ENCODE measurements at regions not wholly inside any gene's neighbourhood (a gene's known extent, or its start where the extent isn't known, plus 50 kb on each side); places are given as distances from the start of the nearest gene placed in this dataset.
A peak's percentile ranks its signal among the peaks of the same experiment; 100 is the strongest.

DNA sequence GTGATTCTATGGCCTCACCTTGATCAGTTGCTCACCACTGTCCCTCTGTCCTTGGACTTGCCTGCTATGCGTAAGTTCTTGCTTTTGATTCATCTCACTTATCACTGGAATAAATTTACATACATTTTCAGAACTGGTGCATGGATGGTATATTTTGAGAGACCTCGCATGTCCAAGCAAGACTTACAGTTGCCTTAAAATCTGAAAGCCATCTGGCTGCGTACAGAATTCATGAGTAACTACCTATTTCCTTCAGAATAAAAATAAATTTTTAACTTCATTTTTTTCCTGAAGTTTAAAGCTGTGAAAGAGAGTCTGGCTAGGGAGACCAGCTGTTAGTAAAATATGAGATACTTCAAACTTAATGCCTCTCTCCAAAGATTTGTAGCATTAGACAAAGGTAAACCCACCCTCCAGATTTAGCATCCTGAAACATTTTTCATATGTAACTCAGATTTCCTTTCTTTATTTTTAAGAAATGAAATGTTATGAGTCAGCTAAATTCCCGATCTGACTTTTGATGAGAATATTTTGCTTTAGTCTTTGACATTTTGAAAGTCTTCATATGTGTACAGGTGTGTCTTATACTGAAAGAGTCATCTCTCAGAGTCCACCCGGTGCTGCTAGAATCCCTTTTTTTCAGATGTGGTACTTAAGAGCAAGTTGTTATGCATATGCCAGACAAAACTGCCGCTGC, 136.4 kb upstream of the CELF2 start:
- ChIA-PET POLR2A (no interaction called here), CTCF (no interaction called here)
- H3K9me3 ChIP-seq (ENCODE audit: control insufficient read depth, insufficient read depth, low read length), result no peaks in the 10 kb centered on the region; the same call in 1 of the 2 replicates
- DNase-seq (ENCODE audit: low read depth, low spot score), result no peak
- H3K27me3 ChIP-seq (ENCODE audit: control insufficient read depth, insufficient read depth, low read length), result no peaks in the 10 kb centered on the region
- TF ChIP-seq, protein P1, sequence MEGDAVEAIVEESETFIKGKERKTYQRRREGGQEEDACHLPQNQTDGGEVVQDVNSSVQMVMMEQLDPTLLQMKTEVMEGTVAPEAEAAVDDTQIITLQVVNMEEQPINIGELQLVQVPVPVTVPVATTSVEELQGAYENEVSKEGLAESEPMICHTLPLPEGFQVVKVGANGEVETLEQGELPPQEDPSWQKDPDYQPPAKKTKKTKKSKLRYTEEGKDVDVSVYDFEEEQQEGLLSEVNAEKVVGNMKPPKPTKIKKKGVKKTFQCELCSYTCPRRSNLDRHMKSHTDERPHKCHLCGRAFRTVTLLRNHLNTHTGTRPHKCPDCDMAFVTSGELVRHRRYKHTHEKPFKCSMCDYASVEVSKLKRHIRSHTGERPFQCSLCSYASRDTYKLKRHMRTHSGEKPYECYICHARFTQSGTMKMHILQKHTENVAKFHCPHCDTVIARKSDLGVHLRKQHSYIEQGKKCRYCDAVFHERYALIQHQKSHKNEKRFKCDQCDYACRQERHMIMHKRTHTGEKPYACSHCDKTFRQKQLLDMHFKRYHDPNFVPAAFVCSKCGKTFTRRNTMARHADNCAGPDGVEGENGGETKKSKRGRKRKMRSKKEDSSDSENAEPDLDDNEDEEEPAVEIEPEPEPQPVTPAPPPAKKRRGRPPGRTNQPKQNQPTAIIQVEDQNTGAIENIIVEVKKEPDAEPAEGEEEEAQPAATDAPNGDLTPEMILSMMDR (IDR thresholded peaks at IDR 0.05; ENCODE audit: low read depth, low read length), result no peak
- no peak overlapping the region for H3K4me3 ChIP-seq (ENCODE audit: low read depth, low read length)
- no peak overlapping the region for H3K27ac ChIP-seq (ENCODE audit: low read depth, low read length)

DNA sequence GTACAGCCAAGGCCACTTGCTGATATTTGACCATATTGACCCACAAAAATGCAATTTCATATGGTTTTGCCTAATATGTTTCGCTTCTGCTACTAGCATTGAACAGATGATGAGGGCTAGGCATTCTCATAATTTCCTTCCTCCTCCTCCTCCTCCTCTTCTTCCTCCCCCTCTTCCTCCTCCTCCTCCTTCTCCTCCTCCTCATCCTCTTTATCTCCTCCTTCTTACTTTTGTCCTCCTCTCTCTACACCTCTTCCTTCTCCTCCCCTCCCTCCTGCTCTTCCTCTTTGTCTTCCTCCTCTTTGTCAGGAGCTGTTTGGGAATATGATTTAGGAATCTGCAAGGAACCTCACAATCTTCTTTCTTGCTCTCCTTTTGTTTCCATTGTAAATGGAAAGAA, 133.9 kb upstream of the CELF2 start:
- Histone ChIP-seq H3K4me3 (ENCODE audit: low read depth, low read length) (no peak overlapping the region), H3K27me3 (ENCODE audit: control insufficient read depth, insufficient read depth, low read length) (no peaks in the 10 kb centered on the region), H3K27ac (ENCODE audit: low read depth, low read length) (no peak overlapping the region), H3K9me3 (ENCODE audit: control insufficient read depth, insufficient read depth, low read length) (no peaks in the 10 kb centered on the region; the same call in 1 of the 2 replicates)
- ChIA-PET CTCF (no interaction called here), POLR2A (no interaction called here)
- DNase-seq (ENCODE audit: low read depth, low spot score), result no peak
- TF ChIP-seq, protein P1 (IDR thresholded peaks at IDR 0.05; ENCODE audit: low read depth, low read length), result no peak

DNA sequence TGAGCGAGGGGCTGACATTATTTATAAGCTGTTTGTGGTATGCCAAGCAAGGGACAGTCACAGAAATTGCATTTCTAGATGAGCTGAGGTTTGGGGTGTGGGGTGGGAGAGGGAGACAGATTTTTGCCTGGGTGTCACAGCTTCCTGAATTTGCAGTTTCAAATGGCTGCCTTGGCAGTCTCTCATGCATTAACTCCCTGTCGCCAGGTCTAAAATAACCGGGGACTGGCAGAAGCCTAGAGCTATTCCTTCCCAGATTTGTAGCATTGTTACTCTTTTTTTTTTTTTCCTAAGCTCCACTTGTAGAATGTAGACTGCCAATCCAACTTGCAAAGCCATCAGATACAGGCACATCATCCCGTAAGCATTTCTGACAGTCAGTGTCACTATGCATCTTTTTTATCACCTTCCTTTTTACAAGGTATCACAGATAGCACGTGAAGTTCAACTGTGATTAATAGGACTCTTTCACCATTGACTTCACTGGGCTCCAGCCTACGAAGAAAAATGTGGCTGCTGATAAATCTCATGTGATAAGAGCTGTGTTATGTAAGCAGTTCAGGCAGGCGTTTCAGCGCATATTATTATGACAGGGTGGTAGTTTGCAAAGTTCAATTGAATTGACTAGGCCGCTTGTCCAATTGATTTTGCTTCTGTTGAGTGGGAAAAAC, 130.7 kb upstream of the CELF2 start:
- Histone ChIP-seq H3K27me3 (ENCODE audit: control insufficient read depth, insufficient read depth, low read length) (no peaks in the 10 kb centered on the region), H3K27ac (ENCODE audit: low read depth, low read length) (no peak overlapping the region), H3K9me3 (ENCODE audit: control insufficient read depth, insufficient read depth, low read length) (no peaks in the 10 kb centered on the region; the same call in 1 of the 2 replicates), H3K4me3 (ENCODE audit: low read depth, low read length) (no peak overlapping the region)
- CTCF ChIA-PET, result no interaction called here
- POLR2A ChIA-PET, result interaction anchor here (1.0 kb wide), 1 partner anchor 82 kb away, joined by 3 read pairs; no protein-coding TSS in a partner anchor
- TF ChIP-seq, protein P1 (IDR thresholded peaks at IDR 0.05; ENCODE audit: low read depth, low read length), result no peak
- DNase-seq (ENCODE audit: low read depth, low spot score), result no peak

DNA sequence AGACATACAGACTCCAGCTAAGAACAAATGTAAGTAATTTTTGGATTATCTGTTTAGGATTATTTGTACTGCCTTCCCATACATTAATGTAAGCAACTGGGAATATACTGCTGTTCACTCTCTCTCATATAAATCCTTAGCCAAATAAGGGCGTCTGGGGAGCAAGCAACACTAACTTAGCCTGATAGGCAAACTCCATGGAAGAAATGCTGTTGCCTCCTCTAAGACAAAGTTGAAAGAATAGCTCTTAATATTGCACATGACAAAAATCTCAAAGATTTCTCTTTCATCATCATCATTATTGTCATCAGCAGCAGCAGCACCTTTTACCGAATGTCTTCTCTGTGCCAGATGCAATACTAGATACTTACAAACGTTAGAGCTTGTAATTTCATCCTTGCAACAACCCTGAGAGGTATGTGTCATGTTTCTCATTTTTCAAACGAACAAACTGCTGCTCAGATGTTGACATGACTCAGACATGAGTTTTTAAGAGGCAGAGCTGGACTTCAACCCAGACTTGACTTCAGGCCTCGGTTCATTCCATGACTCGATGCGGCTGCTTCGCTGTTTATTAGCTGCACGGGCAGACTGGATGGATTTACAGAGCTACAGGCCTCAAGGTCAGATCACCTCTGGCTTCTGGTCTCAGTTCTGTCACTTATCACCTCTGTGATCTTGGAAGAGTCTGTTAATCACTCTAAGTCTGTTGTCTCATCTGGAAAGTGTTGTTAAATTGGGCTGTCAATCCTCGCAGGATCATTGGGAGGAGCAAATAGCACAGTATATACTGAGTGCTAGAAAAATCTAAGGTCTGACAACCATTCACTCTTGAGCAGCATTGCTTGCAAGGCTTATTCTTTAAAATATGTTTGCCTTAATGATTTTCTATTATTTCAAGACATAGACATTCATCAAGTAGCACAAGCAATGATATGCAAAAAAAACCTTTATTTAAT, 126.3 kb upstream of the CELF2 start:
- TF ChIP-seq, protein P1 (IDR thresholded peaks at IDR 0.05; ENCODE audit: low read depth, low read length), result no peak
- H3K9me3 ChIP-seq (ENCODE audit: control insufficient read depth, insufficient read depth, low read length), result no peaks in the 10 kb centered on the region; the same call in 1 of the 2 replicates
- H3K27ac ChIP-seq (ENCODE audit: low read depth, low read length), result peak overlapping the region; percentile 58
- ChIA-PET POLR2A (interaction anchor here (0.6 to 2.0 kb wide), 3 partner anchors 19 to 143 kb away, joined by 6 to 8 read pairs (median 7); no protein-coding TSS in a partner anchor), CTCF (interaction anchor here (0.8 to 1.5 kb wide), 3 partner anchors 10 to 1549 kb away, joined by 3 to 4 read pairs (median 4); no protein-coding TSS in a partner anchor)
- no peak overlapping the region for H3K4me3 ChIP-seq (ENCODE audit: low read depth, low read length)
- peak; percentile 72 for DNase-seq (ENCODE audit: low read depth, low spot score)
- H3K27me3 ChIP-seq (ENCODE audit: control insufficient read depth, insufficient read depth, low read length), result no peaks in the 10 kb centered on the region

Measured in AG04450 (cell line).